BLaER1 (cell line): ENCODE measurements at regions not wholly inside any gene's neighbourhood (a gene's known extent, or its start where the extent isn't known, plus 50 kb on each side); places are given as distances from the start of the nearest gene placed in this dataset.

Source experiments
- H3K27ac ChIP-seq: shearing (Covaris generic); formaldehyde crosslinking; 2 replicates; pipeline ENCODE4 v1.8.1; 2022
- H3K27me3 ChIP-seq: shearing (Covaris generic); formaldehyde crosslinking; 2 replicates; pipeline ENCODE4 v1.8.1; 2022
- H3K36me3 ChIP-seq: shearing (Covaris generic); formaldehyde crosslinking; 2 replicates; pipeline ENCODE4 v1.8.1; 2022
- H3K4me1 ChIP-seq: shearing (Covaris generic); formaldehyde crosslinking; 2 replicates; pipeline ENCODE4 v1.8.1; 2022
- H3K4me2 ChIP-seq: shearing (Covaris generic); formaldehyde crosslinking; 2 replicates; pipeline ENCODE4 v1.8.1; 2022
- H3K4me3 ChIP-seq: shearing (Covaris generic); formaldehyde crosslinking; 2 replicates; pipeline ENCODE4 v1.8.1; 2022
- H3K9ac ChIP-seq: shearing (Covaris generic); formaldehyde crosslinking; 2 replicates; pipeline ENCODE4 v1.8.1; 2022
- H3K9me3 ChIP-seq: shearing (Covaris generic); formaldehyde crosslinking; 2 replicates; pipeline ENCODE4 v1.8.1; 2022
- H4K20me1 ChIP-seq: shearing (Covaris generic); formaldehyde crosslinking; 2 replicates; pipeline ENCODE4 v1.8.1; 2022
- Cebpa-rat ChIP-seq: shearing (Covaris generic); IDR thresholded peaks from 2 replicates; pipeline ENCODE4 v1.8.1; 2022

DNA sequence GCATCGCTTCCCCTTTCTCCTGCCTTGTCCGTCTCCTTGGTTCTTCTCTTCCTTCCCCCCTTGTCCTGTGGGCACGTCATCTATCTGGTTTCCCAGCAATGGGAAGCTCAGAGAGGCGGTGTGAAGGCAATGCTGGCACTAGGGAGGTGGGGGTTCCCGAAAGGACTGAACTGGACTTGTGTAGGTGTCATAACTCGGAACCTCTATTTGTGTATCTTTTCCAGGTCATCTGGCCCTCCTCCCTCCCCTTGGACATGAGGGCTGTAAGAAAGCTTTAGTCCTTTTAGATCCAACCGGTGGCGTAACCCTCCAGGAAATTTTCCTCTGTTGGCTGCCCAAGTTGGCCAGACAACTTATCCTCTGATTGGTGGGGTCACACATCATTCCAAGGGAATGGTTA lies 231.5 kb upstream of the TLE3 start:
- no peak overlapping the region; the same call in 1 of the 2 replicates for H3K4me3 ChIP-seq
- H3K36me3 ChIP-seq: no peaks in the 10 kb centered on the region
- 0 out of 2 replicates have a peak overlapping the region, but pooled peaks have one; percentile 47 for H3K27ac ChIP-seq
- peaks cover 31% of the 10 kb centered on the region for H4K20me1 ChIP-seq
- TF ChIP-seq Cebpa-rat: no peak
- H3K27me3 ChIP-seq: peaks cover 16% of the 10 kb centered on the region; the same call in 1 of the 2 replicates
- H3K4me2 ChIP-seq: peak overlapping the region; percentile 94
- no peak overlapping the region for H3K9ac ChIP-seq
- peaks cover 15% of the 10 kb centered on the region for H3K9me3 ChIP-seq
- peaks cover 36% of the 10 kb centered on the region for H3K4me1 ChIP-seq

DNA sequence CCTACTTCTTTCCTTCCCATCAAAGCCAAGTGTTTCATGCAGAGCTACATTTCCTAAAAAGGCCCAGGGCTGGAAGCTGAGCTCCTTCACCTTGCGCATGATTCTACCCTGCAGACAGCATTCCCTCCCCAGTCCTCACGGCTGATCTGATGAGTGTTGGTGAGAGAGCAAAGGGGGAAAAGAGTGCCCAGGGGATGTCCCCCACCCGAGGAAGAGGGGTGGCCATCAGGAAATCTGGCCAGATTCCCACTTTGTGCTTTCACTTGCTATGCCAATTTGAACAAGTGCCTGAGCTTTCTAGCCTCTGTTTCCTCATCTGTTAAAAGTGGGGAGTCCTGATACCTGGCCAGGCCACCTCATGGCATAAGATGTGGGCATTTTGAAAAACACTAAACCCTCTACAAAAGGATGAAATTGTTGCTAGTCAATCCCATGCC lies 231.0 kb upstream of the TLE3 start:
- peaks cover 10% of the 10 kb centered on the region for H3K9me3 ChIP-seq
- peak overlapping the region; percentile 94 for H3K4me2 ChIP-seq
- H3K9ac ChIP-seq: no peak overlapping the region
- H3K36me3 ChIP-seq: no peaks in the 10 kb centered on the region
- H3K27ac ChIP-seq: peak overlapping the region; percentile 47; the same call in 1 of the 2 replicates
- peaks cover 16% of the 10 kb centered on the region; the same call in 1 of the 2 replicates for H3K27me3 ChIP-seq
- TF ChIP-seq Cebpa-rat: no peak
- H4K20me1 ChIP-seq: peaks cover 31% of the 10 kb centered on the region
- peak overlapping the region; percentile 45 for H3K4me3 ChIP-seq
- peaks cover 36% of the 10 kb centered on the region for H3K4me1 ChIP-seq

GRCh38 chr15:70327856-70328678 lies 230.3 kb upstream of the TLE3 start:
- Histone ChIP-seq H3K36me3 (no peaks in the 10 kb centered on the region), H3K27me3 (peaks cover 16% of the 10 kb centered on the region; the same call in 1 of the 2 replicates), H3K27ac (peak overlapping the region; percentile 47; the same call in 1 of the 2 replicates), H4K20me1 (peaks cover 31% of the 10 kb centered on the region), H3K9me3 (peaks cover 6% of the 10 kb centered on the region), H3K4me3 (peak overlapping the region; percentile 45), H3K4me2 (peak overlapping the region; percentile 94), H3K9ac (no peak overlapping the region), H3K4me1 (peaks cover 42% of the 10 kb centered on the region)
- no peak for TF ChIP-seq Cebpa-rat

DNA sequence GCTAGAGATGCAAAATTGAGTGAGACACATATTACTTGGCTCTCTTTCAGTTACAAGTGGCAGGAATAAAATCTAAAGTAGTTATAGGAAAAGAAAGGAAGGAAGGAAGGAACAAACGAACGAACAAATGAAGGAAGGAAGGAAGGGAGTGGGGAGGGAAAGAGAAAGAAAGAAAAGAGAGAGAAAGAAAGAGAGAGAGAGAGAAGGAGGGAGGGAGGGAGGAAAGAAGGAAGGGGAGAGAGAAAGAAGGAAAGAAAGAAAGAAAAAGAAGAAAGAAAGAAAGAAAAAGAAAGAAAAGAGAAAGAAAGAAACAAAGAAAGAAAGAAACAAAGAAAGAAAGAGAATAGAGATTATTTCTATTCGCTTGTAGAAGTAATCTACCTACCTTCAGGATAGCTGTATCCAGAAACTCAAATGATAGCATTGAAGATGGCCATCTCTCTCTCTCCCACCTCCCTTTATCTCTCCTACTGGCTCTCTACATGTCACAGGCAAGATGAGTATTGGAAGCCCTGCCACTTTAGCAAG lies 229.7 kb upstream of the TLE3 start:
- H3K36me3 ChIP-seq: no peaks in the 10 kb centered on the region
- peaks cover 31% of the 10 kb centered on the region for H4K20me1 ChIP-seq
- H3K4me1 ChIP-seq: peaks cover 46% of the 10 kb centered on the region
- H3K4me2 ChIP-seq: peak overlapping the region; percentile 94
- H3K9me3 ChIP-seq: no peaks in the 10 kb centered on the region
- TF ChIP-seq Cebpa-rat: no peak
- H3K4me3 ChIP-seq: no peak overlapping the region
- no peak overlapping the region for H3K27ac ChIP-seq
- no peak overlapping the region for H3K9ac ChIP-seq
- H3K27me3 ChIP-seq: peaks cover 16% of the 10 kb centered on the region; the same call in 1 of the 2 replicates

DNA sequence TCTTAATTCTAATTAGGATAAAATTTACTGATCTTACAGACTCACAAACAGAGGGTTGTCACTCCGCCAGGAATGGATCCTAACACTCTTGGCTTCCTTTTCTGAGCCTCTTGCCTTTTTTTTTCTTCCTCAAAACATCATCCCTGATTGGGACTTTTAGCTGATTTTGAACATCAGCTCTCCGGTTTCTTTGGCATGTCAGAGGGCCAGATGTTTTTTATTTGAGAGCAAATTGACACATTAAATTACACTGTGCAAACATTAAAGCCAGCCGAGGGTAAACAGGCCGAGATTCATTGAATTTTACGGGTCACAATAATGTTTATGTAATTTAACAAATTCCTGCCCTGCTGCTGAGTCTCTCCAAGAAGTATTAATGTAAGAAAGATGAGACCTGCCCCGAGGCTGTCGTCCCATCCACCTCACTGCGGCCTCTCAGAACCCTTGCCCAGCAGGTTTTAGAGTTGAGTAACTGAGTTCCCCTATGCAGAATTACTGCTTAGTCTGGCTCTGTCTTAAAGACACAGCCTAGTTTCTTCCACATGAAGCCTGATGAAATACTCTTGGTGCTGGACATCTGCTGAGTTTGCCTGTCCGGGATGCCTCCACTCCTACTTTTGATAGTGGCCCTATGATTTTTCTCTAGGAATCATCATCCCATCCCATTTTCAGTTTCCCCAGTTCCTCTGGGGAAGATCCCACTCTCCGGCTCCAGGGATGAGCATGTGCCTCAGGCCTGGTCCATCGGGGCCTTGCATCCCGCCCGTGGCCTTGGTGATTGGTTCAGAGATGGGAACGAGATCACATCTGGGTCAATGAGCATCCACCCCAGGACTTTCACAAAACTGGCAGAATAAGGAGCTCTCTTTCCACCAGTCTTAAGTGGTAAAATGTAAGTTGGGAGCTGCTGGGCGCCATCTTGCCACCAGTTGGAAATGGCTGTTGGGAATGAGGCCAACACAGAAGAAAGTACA lies 226.6 kb upstream of the TLE3 start:
- peaks cover 16% of the 10 kb centered on the region; the same call in 1 of the 2 replicates for H3K27me3 ChIP-seq
- TF ChIP-seq Cebpa-rat: no peak
- H3K27ac ChIP-seq: no peak overlapping the region
- peaks cover 34% of the 10 kb centered on the region for H4K20me1 ChIP-seq
- no peak overlapping the region for H3K9ac ChIP-seq
- H3K4me2 ChIP-seq: no peak overlapping the region
- no peak overlapping the region for H3K4me3 ChIP-seq
- H3K4me1 ChIP-seq: peaks cover 71% of the 10 kb centered on the region
- no peaks in the 10 kb centered on the region for H3K9me3 ChIP-seq
- no peaks in the 10 kb centered on the region for H3K36me3 ChIP-seq

DNA sequence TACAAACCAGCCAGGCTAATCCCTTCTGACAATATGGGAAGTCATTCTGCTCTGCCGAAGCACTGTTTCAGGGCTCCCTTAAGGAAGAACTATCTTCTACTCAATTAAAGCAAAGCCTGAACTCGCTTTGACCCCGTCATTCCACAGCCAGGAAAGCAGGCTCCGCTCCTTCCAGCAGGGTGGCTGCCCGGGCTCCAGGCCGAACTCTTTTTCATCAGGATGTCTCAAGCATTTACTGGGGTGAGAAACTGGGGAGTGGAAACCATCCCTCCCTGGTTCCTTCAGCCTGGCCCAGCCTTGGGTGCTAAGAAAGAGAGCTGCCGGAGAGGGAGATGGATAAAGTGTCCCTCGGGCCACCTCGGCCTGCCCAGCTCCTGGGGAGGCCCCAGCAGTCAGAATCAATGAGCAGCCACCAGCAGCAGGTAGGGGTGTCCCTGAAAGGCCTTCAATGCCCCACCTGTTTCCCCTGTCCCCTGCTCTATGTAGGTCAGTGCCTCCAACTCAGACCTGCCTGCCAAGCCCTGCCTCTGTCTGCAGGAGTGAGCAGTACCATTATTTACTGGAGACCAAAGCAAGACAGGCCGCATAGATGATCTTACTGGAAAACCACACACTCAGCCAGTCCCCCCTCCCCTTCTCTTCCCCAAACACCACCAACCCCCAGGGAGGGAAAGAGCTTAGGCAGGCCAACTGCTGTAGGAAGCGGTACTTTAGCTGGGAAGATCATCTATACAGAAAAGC lies 225.6 kb upstream of the TLE3 start:
- Histone ChIP-seq H3K4me2 (peak overlapping the region; percentile 39), H3K36me3 (no peaks in the 10 kb centered on the region), H3K27me3 (peaks cover 16% of the 10 kb centered on the region; the same call in 1 of the 2 replicates), H3K4me1 (peaks cover 71% of the 10 kb centered on the region), H3K27ac (no peak overlapping the region), H4K20me1 (peaks cover 28% of the 10 kb centered on the region), H3K9me3 (no peaks in the 10 kb centered on the region), H3K4me3 (no peak overlapping the region), H3K9ac (no peak overlapping the region)
- no peak for TF ChIP-seq Cebpa-rat

DNA sequence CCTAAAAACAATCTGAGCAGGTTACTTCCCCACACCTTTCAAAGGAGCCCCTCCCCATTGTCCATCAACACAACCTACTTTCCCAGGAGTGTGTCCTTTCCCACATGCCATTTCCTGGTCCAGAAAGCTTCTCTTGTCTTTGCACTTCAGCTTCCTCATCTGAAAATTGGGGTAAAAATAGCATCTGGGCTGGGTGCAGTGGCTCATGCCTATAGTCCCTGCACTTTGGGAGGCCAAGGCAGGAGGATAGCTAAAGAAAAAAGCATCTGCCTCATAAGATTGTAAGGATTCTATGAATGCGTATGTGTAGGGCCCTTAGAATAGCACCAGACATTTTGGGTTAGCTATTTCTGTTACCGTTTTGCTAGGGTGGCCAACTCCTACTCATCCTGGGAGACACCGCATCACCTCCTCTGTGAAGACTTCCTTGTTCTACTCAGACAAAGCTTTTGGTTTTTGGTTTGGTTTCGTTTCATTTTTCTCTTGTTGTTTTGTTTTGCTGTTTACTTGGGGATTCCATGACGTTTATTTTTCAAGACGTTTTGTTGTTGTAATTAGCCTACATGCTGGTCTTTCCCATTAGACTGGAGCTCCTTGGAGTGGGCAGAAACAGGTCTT lies 224.4 kb upstream of the TLE3 start:
- Histone ChIP-seq H4K20me1 (peaks cover 19% of the 10 kb centered on the region; the same call in 1 of the 2 replicates), H3K27me3 (peaks cover 16% of the 10 kb centered on the region; the same call in 1 of the 2 replicates), H3K4me3 (no peak overlapping the region), H3K4me2 (peak overlapping the region; percentile 77), H3K4me1 (peaks cover 63% of the 10 kb centered on the region), H3K36me3 (no peaks in the 10 kb centered on the region), H3K9me3 (no peaks in the 10 kb centered on the region), H3K9ac (no peak overlapping the region), H3K27ac (no peak overlapping the region)
- TF ChIP-seq Cebpa-rat: no peak

GRCh38 chr15:70321172-70321819 lies 223.6 kb upstream of the TLE3 start:
- Histone ChIP-seq H3K9ac (no peak overlapping the region), H4K20me1 (peaks cover 11% of the 10 kb centered on the region; the same call in 1 of the 2 replicates), H3K4me2 (peak overlapping the region; percentile 77), H3K36me3 (no peaks in the 10 kb centered on the region), H3K4me3 (no peak overlapping the region), H3K27ac (no peak overlapping the region), H3K9me3 (no peaks in the 10 kb centered on the region), H3K27me3 (peaks cover 12% of the 10 kb centered on the region; the same call in 1 of the 2 replicates), H3K4me1 (peaks cover 54% of the 10 kb centered on the region)
- no peak for TF ChIP-seq Cebpa-rat
